Spleen (tissue), 11 donors: ENCODE measurements at regions not wholly inside any gene's neighbourhood (a gene's known extent, or its start where the extent isn't known, plus 50 kb on each side); places are given as distances from the start of the nearest gene placed in this dataset.

Source experiments
- DNase-seq: peaks from one replicate; pipeline ENCODE4 v3.0.0-alpha.2; 2020
- H3K27ac ChIP-seq, 8 donors: fragments of 200-600 bp; sonication (generic) in 7 of 8; 1 replicate in 4 of 8; 2 replicates in 4 of 8; pipeline versions ENCODE4 v1.5.0 to v1.8.0; 2016 to 2021; ENCODE audit warnings: inconsistent platforms in 4 of 8, mild to moderate bottlenecking in 4 of 8, moderate library complexity in 1 of 8
- H3K27me3 ChIP-seq, 7 donors: fragments of 200-600 bp; sonication (generic) in 6 of 7; replicated peaks in 1 of 7; 1 replicate in 4 of 7; 2 replicates in 3 of 7; pipeline versions ENCODE4 v1.5.0 to v1.8.0; 2016 to 2021; ENCODE audit warnings: inconsistent platforms in 3 of 7, mild to moderate bottlenecking in 1 of 7
- H3K36me3 ChIP-seq, 6 donors: fragments of 200-600 bp; sonication (generic) in 5 of 6; 1 replicate in 4 of 6; 2 replicates in 2 of 6; pipeline versions ENCODE4 v1.5.0 to v1.8.0; 2016 to 2021; ENCODE audit warnings: inconsistent platforms in 2 of 6
- H3K4me1 ChIP-seq, 6 donors: fragments of 200-600 bp; sonication (generic) in 5 of 6; 1 replicate in 3 of 6; 2 replicates in 3 of 6; pipeline versions ENCODE4 v1.5.0 to v1.8.0; 2016 to 2021; ENCODE audit warnings: inconsistent platforms in 3 of 6
- H3K4me3 ChIP-seq, 8 donors: fragments of 200-600 bp; sonication (generic) in 7 of 8; 1 replicate in 4 of 8; 2 replicates in 4 of 8; pipeline versions ENCODE4 v1.5.0 to v1.8.0; 2016 to 2021; ENCODE audit warnings: inconsistent platforms in 4 of 8, mild to moderate bottlenecking in 4 of 8, moderate library complexity in 2 of 8
- H3K9me3 ChIP-seq, 8 donors: fragments of 200-600 bp; sonication (generic) in 7 of 8; 1 replicate in 4 of 8; 2 replicates in 4 of 8; pipeline versions ENCODE4 v1.5.0 to v1.8.0; 2016 to 2021; ENCODE audit warnings: inconsistent platforms in 4 of 8
- CTCF ChIP-seq, 11 experiments: fragments of 200-600 bp in 7 of 11; fragments of 450-650 bp in 4 of 11; sonication (generic) in 4 of 11; IDR thresholded peaks in 8 of 11; conservative IDR thresholded peaks in 3 of 11; 1 replicate in 7 of 11; 2 replicates in 4 of 11; pipeline versions ENCODE4 v1.4.0 to v1.8.0; 2016 to 2021; ENCODE audit warnings: antibody characterized with exemption in 11 of 11, inconsistent platforms in 4 of 11, mild to moderate bottlenecking in 1 of 11
- POLR2A ChIP-seq, 3 donors: fragments of 450-650 bp; IDR thresholded peaks; one replicate each; pipeline ENCODE4 v1.5.1; 2017; ENCODE audit warnings: antibody characterized with exemption in 3 of 3, mild to moderate bottlenecking in 1 of 3
- POLR2AphosphoS5 ChIP-seq, 3 donors: sonication (generic); formaldehyde crosslinking; IDR thresholded peaks; one replicate each; pipeline ENCODE4 v1.5.1; 2017; ENCODE audit warnings: antibody characterized with exemption in 3 of 3
- WGBS, 5 donors: extraction: QIAGEN DNeasy Blood & Tissue Kit in 3 of 5; methylation state at CpG; one replicate each; pipeline versions ENCODE4 v1.1.5 to v1.1.7; 2013 to 2018; 5-methylcytosine and 5-hydroxymethylcytosine counted together
- intact Hi-C: fragments of 100-400 bp; cut with DNase I; formaldehyde crosslinking; loops from one replicate; pipeline ENCODE4 v1.15.0; 2023; ENCODE audit warnings: low total_unique reads
- donor health status: healthy with polysubstance abuse.
- donor health status: DM: no; HTN: no; CAD: no; lungs with moderate emphysema.
- donor health status: DM: no; HTN: no; CAD: no.
- donor health status: Bipolar disorder and iron deficiency.
- donor health status: healthy.
- donor health status: DM: no; HTN: no; CAD: no.
- donor health status: DM: yes; HTN: yes; CAD: no.

- Histone ChIP-seq H3K27ac (no peak overlapping the region), H3K4me1 (no peaks in the 10 kb centered on the region), H3K9me3 (peaks cover 2 to 18% (median 14%) of the 10 kb centered on the region in 8 donors), H3K36me3 (no peaks in the 10 kb centered on the region), H3K27me3 (no peaks in the 10 kb centered on the region), H3K4me3 (no peak overlapping the region)
- TF ChIP-seq POLR2A (IDR thresholded peaks at IDR 0.05) (no peak), POLR2AphosphoS5 (IDR thresholded peaks at IDR 0.05) (no peak), CTCF (IDR thresholded peaks at IDR 0.05 in 8 of 11, conservative IDR thresholded peaks at IDR 0.05 in 3 of 11) (no peak)
- WGBS, 5 donors = 86 to 96% (median 94%) methylated on average over 8 of the region's 8 CpGs
- peak; percentile 48 for DNase-seq
- intact Hi-C loops = no loop called here
Observed at GRCh38 chr2:10245021-10245420, 57.7 kb upstream of the HPCAL1 start.

- WGBS, 5 donors = 88 to 93% (median 91%) methylated on average over 11 of the region's 11 CpGs
- TF ChIP-seq CTCF (IDR thresholded peaks at IDR 0.05 in 8 of 11, conservative IDR thresholded peaks at IDR 0.05 in 3 of 11) (no peak), POLR2AphosphoS5 (IDR thresholded peaks at IDR 0.05) (no peak), POLR2A (IDR thresholded peaks at IDR 0.05) (no peak)
- no peaks in the 10 kb centered on the region for H3K4me1 ChIP-seq
- no peak overlapping the region for H3K4me3 ChIP-seq
- H3K27me3 ChIP-seq = no peaks in the 10 kb centered on the region
- H3K27ac ChIP-seq = no peak overlapping the region
- no peaks in the 10 kb centered on the region for H3K36me3 ChIP-seq
- intact Hi-C loops = no loop called here
- H3K9me3 ChIP-seq = peaks cover 3 to 25% (median 20%) of the 10 kb centered on the region in 8 donors
- DNase-seq = peak; percentile 64
Observed at GRCh38 chr2:10245661-10246060, 57.0 kb upstream of the HPCAL1 start.

GRCh38 chr2:10246370-10246769 is 56.3 kb upstream of the HPCAL1 start:
- intact Hi-C loops = no loop called here
- Histone ChIP-seq H3K27me3 (no peaks in the 10 kb centered on the region), H3K4me3 (no peak overlapping the region), H3K36me3 (no peaks in the 10 kb centered on the region), H3K4me1 (no peaks in the 10 kb centered on the region), H3K27ac (no peak overlapping the region), H3K9me3 (peaks cover 3 to 29% (median 25%) of the 10 kb centered on the region in 8 donors)
- TF ChIP-seq POLR2A (IDR thresholded peaks at IDR 0.05) (no peak), POLR2AphosphoS5 (IDR thresholded peaks at IDR 0.05) (no peak), CTCF (IDR thresholded peaks at IDR 0.05 in 8 of 11, conservative IDR thresholded peaks at IDR 0.05 in 3 of 11) (no peak)
- 75 to 90% (median 86%) methylated on average over 8 of the region's 8 CpGs for WGBS, 5 donors
- DNase-seq = peak; percentile 27

GRCh38 chr2:10246831-10247230 is 55.9 kb upstream of the HPCAL1 start:
- no peaks in the 10 kb centered on the region for H3K27me3 ChIP-seq
- no peak for TF ChIP-seq POLR2A (IDR thresholded peaks at IDR 0.05)
- no peak for TF ChIP-seq CTCF (IDR thresholded peaks at IDR 0.05 in 8 of 11, conservative IDR thresholded peaks at IDR 0.05 in 3 of 11)
- no peak for TF ChIP-seq POLR2AphosphoS5 (IDR thresholded peaks at IDR 0.05)
- peaks cover 3 to 29% (median 25%) of the 10 kb centered on the region in 8 donors for H3K9me3 ChIP-seq
- no peaks in the 10 kb centered on the region for H3K4me1 ChIP-seq
- no peak for DNase-seq
- H3K4me3 ChIP-seq = no peak overlapping the region
- intact Hi-C loops = no loop called here
- H3K27ac ChIP-seq = no peak overlapping the region
- WGBS, 5 donors = 28 to 44% (median 40%) methylated on average over 5 of the region's 5 CpGs
- H3K36me3 ChIP-seq = no peaks in the 10 kb centered on the region
